Inflammatory macrophage treated with lipopolysaccharide for 4 hours (primary cell): ENCODE measurements at regions not wholly inside any gene's neighbourhood (a gene's known extent, or its start where the extent isn't known, plus 50 kb on each side); places are given as distances from the start of the nearest gene placed in this dataset.
A peak's percentile ranks its signal among the peaks of the same experiment; 100 is the strongest.

Experiments
- DNase-seq: peaks from one replicate; pipeline ENCODE4 v3.0.0-alpha.2; 2020

DNA sequence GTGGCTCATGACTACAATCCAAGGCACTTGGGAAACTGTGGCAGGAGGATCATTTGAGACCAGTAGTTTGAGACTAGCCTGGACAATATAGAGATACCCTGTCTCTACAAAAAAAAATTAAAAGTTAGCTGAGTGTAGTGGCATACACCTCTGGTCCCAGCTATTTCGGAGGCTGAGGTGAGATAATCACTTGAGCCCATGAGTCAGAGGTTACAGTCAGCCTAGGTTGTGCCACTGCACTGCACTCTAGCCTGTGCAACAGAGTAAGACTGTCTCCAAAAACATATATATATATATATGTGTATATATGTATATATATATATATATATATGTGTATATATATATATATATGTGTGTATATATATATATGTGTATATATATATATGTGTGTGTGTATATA, 890.8 kb downstream of the NLGN4Y start:
- DNase-seq, result no peak

DNA sequence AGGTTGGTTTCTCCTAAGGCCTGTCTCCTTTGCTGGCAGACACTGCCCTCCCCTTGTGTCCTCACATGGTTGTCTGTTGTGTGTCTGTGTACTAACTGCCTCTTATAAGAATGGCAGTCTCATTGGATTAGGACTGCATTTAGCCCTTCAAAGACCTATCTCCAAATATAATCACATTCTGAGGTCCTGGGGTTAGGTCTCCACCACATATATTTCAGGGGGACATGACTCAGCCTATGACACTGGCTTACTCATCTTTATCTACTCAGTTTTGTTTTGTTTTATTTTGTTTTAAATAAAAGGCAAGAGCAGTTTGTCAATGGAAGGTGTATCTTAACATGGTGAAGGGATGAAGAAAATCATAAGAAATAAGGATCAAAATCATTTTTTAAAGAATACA, 894.3 kb downstream of the NLGN4Y start:
- no peak for DNase-seq

DNA sequence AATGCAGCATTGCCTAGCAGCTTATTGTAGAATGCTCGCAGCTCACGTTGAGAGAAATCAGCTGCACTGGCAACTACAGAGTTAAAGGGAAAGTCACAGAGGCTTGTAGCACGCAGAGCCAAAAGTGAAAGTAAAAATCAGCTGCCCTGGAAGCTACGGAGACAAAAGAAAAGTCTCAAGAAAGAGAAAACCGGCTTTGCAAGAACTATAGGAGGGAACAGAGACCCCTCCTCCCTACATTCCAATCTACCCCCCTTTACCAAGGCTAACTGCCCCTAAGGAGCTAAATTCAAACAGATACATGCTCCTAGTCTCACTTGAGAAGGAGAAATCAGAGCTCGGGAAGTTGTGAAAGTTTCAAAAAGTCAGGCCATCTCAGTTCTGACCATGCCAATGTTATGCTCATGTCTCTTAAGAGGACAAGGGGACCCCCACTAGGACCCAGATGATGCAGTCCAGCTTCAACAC, 900.4 kb downstream of the NLGN4Y start:
- peak; percentile 26 for DNase-seq

DNA sequence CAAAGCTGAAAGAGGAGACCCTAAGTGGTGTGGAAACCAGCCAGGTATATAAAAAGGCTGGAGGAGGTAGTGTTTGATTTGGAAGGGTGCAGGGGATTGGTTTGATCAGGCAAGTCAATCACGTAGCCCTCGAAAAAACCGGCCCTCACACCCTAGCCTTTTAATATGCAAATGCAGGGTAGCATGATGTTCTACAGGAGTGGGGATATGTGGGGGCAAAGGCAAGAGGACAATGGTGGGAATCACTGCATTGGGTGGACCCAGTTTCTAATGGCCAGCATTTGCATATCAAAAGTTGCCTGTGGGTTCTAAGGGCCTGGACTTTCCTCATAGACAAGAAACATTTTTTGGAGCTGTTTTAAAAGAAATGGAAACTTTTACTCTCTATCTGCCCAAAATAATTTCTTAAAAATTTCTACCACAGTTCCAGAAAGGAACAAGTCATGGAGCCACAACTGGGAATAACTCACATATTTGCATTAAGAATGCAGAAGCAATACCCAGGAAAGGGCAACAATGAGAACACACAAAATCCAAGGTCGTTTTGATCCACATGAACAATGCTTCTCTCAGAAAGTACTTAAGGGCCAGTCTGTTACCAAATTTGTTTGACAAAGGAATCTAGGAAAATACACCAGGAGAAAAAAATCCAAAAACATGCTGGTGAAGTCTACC, 915.8 kb downstream of the NLGN4Y start:
- no peak for DNase-seq

DNA sequence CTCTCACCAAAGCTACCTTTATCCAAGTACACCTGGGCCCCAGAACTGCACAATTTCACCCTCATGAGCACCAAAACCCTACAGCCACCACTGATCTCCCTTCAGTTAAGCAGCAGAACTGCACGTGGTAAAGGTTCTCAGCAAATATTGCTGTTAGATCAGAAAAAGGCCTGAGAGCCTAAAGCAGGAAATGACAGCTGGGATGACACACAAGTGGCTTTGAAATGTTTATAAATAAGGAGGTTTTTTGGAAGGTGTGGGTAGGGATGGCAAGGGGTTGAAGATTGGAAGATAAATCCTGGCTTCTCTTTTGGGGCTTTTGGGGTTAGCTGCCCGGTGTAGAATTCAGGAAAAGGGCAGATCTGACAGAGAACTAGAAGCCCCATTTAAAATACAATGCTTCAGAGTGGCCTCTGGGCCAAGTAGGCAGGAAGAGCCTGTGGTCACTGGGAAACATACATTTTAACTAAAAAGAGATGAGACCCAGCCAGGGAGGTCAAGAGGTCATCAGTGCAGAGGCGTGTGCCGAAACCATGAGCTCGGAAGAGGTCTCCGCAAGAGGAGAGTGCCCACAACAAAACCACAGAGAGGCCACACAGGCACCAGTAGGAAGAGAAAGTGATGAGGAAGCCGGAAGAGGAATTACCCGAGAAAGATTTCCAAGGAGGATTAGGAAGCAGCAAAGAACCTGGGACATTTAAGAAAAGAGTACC, 916.5 kb downstream of the NLGN4Y start:
- no peak for DNase-seq

DNA sequence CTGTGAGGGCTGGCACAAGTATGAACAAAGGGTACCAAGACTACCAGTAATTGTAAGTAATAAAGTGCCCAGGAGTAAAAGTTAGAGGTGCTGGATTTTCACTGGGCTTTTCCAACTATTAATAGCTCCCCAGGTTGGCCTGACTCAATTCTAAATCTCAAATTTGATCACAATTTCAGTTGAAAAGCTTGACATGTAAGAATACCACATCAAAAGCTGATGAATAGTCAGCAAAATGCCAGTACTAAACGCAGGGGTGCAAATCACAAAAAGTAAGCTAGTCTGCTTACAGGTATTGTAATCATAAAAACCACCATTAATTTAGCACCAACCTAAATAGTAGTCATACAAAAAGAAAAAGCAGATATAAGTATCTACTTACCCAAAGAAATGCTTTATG, 917.5 kb downstream of the NLGN4Y start:
- DNase-seq, result no peak

DNA sequence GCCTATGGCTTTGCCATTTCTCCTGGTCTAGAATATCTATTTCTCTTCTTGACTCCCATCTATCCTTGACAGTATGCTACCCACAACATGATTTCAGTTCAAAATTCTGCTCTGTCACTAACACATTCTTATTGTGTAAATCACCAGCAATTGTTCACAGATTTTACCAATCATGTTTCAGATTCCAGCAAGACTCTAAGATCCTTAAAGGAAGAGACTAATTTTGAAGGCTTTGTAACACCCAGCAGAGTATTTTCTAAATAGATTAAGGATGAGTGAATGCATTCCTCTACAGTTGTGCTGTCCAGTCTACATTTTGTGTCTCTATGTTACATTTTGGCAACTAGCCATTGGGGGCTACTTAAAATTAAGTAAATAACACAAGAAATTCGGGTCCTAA, 921.5 kb downstream of the NLGN4Y start:
- DNase-seq, result no peak

DNA sequence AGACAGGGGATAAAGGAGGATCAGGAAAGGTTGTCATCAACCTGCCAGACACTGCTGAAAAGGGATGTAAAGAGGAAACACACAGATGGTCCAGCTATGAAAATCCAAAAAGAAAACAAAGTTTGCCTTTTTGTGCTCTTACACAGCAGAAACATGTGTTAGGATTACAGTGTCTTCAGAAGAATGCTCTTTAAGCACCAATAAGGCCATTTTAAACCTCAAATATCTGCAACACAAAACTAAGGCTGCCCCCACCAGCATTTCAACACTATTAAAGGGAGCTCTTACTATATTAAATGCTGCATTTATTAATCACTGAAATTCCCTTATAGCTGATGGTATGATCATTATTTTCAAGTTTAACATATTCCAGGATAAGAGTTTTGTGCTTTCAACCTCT, 922.5 kb downstream of the NLGN4Y start:
- no peak for DNase-seq

DNA sequence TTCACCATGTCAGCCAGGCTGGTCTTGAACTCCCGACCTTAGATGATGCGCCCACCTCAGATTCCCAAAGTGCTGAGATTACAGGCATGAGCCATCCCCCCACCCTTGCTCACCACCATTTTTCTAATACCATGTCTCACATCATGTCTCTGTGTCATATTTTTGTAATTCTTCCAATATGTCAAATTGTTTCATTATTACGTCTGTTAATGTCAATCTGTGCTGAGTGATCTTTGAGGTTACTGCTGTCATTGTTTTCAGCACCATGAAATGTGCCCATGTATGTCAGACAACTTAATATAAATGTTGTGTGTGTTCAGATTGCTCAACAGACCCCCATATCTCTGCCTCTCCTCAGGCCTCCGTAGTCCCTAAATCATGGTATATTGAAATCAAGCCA, 923.6 kb downstream of the NLGN4Y start:
- DNase-seq, result no peak

DNA sequence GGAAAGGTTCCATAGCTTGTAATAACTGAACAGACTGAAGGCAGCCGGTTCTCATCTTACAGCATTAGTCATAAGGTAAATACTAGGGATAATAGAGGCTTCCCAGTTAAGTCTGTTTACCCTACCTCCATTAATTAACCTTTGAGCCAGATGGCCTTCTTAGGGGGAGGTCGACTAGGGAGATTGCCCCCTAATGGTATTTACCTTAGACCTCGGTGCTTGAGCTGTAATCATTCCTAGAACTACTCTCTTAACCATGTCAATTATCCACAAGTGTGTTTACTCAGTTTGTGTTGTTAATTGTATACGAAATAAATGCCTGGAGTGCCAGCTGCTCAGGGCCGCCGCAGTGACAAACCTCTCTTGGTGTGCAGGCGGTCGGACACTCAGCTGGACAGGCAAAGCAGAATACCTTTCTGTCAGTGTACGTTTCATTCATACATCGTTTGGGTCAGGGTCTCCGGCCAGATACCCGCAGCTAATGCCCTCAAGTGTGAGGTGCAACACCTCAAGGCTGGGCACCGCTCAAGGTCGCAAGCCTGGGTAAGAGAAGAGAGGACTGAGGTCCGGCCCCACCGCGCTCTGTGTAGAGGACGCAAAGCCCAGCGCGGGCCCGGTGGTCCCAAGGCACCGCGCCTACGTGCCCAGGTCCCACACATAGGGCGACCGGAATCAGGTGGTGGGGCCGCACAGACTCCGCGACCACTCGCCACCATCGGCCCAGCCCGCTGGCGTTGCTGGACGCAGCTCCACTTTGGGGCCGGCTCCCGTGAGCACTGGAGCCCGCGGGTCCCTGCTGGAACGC, 931.0 kb downstream of the NLGN4Y start:
- DNase-seq, result no peak

DNA sequence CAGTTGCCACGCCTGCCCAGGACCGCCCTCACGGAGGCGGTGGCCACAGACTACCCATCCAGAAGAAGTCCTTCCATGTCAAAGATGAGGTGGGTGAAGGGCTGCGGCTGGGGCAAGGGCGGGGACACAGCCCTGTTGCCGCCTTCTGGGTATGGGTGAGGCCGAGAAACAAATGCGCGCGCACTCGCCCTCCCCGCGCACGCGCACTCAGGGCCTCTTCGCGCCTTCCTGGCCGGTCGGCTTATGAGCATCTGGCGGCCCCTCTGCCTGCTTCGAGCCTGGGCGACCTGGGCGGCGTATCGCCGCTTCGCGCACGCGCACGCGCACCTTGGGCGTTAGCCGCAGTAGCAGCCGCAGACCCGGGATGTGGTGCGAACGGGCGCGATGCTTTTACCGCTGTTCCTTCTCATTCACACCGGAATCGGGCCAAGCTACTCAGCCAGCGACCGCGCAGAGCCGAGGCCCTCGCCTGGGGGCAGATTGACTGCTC, 931.7 kb downstream of the NLGN4Y start:
- peak; percentile 10 for DNase-seq

DNA sequence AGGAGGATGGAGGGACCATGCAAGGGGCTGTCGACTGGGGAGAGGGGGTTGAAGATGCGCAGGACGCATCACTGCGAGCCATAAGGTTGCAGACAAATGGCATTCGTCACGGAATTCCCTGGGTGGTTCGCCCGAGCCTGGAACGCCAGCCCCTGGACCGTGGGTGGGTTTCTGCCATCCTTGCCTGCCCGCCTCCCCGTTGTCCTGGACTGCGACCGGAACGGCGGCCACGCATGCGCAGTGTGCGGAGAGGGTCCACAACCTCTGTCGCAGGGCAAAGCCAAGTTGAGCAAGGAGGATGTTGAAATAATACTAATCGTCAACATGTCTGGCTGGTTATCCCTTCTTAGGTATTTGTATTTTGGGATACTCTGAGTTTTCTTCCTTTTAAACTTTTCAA, 932.2 kb downstream of the NLGN4Y start:
- no peak for DNase-seq

DNA sequence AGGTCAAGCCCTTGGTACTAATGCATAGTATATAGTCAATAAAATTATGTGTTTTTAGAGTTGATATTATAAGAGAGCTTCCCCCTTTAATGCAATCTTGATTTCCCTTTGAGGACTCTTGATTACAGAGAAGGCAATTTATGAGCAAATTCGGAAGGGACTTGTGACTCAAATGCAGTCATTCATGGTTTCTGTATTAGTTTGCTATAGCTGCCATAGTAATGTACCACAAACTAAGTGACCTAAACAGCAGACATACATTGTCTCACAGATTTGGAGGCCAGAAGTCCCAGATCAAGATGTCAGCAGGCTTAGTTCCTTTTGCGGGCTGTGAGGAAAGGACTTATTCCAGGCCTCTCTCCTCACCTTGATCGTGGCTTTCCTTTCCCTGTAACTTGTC, 933.4 kb downstream of the NLGN4Y start:
- DNase-seq, result no peak

DNA sequence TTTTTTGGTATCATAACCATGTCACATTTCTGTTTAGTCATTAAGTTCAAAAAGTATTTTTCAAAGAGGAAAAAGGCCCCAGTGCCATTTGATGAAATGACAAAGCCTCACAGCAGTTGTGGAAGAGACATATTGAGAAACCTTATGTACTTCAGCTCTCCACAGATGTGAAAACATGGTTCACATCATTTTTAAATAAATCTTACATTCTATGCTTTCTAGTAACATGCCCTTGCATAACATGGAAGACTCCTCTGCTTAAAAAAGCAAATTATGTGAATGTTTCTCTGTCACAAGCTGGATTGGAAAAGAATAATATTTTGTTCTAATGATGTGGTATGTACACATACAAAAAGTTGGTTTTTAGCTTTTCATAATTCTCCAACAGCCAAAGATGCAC, 934.1 kb downstream of the NLGN4Y start:
- no peak for DNase-seq

DNA sequence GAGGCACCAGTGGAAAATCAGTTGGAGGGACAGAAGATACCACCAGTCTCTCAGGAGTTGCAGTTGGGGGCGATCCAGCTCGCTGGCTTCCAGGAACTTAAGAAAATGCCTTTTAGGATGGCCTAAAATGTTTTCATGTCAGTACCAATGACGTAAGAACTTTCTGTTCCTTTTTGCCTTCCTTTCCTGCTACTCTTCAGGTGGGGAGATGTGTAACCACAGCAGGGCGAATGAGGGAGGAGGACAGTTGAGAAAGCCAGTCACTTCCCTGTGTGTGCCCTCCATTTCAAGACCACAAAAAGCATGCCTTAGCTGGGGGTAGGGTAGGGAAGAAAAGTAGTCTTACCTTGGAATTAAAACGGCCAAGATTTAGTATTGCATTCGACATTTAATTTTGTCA, 941.6 kb downstream of the NLGN4Y start:
- DNase-seq, result no peak

DNA sequence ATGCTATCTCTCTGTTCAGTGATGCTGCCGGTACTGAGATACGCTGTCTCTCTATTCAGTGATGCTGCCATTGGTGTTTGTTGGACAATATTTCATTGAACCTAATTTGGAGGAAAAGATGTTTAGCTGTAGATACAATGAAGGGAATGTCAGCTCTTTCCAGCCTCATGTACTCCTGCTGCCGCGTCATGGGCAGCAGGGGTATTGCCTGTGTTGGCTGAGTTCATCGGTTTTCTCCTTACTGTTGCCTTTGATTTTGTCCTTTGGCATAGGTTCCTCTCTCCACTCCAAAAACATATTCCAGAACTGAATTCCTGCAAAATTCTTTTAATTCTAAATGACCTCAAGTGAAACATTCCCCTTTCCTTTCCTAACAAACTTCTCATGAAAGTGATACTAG, 942.6 kb downstream of the NLGN4Y start:
- DNase-seq, result no peak

DNA sequence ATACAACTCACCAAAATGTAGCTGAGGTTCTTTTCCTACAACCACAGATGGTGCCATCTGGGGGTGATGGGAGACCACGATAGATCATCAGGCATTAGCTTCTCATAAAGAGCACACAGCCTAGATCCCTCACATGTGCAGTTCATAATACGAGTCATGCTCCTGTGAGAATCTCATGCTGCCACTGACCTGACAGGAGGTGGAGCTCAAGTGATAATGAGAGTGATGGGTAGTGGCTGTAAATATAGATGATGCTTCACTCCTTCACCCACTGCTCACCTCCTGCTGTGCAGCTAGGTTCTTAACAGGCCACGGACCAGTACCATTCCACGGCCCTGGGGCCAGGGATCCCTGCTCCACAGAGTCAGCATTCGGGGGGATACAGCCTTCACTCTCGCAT, 943.8 kb downstream of the NLGN4Y start:
- no peak for DNase-seq

DNA sequence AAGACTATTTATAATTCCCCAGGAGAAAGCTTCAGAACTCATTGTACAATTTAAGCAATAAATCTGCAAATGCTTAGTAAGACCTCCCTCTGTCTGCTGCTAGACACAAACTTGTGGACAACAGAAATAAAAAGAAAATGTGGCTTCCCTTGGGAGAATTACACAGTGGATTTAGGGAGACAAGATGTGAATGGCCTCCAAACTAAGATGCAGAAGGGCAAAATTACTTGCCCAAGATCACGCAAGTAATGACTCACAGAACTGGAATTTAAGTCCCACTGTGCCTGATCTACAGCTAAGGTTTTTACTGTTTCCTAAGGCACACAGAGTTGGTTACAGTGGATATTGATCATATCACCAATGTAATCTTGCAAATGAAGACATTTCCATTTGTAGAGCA, 947.0 kb downstream of the NLGN4Y start:
- no peak for DNase-seq

DNA sequence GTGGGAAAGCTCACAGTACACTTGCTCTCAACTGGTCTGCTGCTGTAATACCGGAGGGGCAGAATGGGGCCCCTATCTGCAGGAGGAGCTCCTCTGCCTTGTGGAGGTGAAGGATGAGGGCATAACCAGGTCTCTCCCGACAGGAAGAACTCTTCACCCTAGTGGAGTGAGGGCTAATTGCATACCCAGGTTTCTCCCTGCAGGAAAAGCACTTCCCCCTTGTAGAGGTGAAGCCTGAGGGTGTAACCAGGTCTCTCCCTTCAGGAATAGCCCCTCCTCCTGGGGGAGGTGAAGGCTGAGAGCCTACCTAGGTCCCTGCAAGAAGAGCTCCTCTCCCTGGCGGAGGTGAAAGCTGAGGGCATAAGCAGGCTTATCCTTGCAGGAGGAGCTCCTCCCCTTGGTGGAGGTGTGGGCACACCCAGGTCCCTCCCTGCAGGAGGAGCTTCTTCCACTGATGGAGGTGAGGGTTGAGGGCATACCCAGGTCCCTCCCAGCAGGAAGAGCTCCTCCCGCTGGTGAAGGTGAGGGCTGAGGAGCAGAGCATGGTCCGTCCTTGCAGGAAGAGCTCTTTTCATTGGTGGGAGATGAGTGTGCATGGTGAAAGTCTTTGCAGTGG, 954.1 kb downstream of the NLGN4Y start:
- no peak for DNase-seq

DNA sequence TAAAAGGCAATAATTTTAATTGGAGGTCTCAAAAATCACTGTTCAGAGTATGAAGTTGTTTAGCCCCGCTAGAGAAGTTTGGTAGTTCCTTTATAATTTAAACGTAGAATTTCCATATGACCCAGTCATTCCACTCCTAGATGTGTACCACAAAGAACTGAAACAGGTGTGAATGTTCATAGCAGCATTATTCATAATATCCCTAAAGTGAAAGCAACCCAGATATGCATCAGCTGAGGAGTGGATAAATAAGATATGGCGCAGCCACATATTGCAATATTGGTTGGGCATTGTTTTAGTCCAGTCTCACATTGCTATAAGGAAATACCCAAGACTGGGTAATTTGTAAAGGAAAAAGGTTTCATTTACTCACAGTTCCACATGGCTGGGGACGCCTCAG, 976.2 kb downstream of the NLGN4Y start:
- no peak for DNase-seq

DNA sequence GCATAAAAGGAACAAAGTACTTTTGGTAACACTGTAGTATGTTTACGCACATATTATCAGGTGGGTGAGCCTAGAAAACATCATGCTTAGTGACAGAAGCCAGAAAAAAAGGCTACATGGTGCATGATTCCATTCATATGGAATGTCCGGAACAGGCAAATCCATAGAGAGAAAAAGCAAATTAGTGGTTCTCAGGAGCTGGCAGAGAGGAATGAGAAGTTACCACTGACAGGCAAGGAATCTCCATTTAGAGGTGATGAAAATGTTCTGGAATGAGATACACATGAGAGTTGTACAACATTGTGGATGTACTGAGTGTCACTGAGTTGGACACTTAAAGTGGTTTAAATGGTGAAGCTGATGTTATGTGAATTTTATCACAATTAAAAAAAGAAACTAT, 976.9 kb downstream of the NLGN4Y start:
- DNase-seq, result no peak

DNA sequence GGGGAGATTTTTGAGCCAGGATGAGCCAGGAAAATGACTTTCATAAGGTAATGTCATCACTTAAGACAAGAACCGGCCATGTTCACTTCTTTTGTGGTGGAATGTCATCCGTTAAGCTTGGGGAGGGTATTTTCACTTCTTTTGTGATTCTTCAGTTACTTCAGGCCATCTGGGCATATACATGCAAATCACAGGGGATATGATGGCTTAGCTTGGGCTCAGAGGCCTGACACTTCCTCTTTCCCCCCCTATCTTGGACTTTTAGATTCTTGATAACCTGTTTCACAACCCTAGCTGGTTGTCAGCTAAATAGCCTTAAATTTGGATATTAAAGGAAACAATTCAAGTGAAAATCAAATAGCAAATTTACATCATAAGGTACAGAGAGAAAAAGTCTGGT, 986.0 kb downstream of the NLGN4Y start:
- no peak for DNase-seq

DNA sequence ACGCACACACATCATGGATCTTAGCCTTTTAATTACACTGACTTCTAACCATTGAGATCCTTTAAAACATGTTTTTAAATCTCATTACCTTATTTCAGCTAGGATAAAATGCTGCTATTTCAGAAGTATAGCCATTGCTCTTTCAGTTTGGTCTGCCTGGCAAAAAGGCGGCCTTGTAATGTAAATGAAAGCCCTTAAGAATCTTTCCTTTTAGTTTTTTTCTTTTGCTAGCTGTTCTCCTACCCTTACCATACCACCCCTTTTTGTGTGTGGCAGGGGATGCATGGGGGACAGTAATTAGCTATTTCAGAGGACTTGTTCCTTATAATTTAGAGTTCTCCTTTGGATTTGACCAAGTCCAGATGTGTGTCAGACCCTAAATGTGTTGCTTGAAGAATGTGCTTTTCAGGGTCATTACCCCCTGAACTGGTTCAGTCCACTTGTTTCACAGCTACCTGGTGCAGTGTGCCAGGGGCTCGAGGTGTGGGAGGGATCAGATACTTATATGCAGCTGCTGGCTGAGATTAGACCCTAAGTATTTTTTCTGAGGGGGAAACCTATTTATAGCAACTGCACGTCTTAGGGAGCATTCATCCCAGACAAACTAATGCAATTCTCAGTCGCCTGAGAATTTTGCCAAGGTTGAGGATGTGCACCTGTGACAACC, 986.8 kb downstream of the NLGN4Y start:
- no peak for DNase-seq
